ENCODE measurements at regions not wholly inside any gene's neighbourhood (a gene's known extent, or its start where the extent isn't known, plus 50 kb on each side); places are given as distances from the start of the nearest gene placed in this dataset.

DNA sequence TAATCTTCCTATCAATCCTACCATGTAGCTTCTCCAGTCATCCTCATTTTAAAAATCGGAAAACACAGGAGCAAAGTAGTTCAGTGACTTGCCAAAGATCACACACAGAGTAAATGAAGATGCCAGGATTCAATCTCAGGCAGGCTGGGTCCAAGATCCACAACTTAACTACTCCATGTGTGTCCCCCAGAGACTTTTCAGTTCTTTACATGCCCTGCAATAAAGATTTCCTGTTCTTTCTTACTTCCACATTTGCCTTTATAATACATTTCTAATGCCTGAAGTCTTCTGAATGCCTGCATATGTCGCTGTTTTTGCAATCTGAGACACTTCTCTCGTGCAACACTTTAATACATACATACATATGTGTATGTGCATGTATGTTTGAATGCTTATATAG, 121.7 kb upstream of the MARCKS start:
- no peak for ATAC-seq
- H3K27ac ChIP-seq: peak overlapping the region in 2 of 10 donors; percentile 2 to 38
- H3K27me3 ChIP-seq: no peaks in the 10 kb centered on the region
- DNase-seq: no peak
- no peak overlapping the region for H3K4me3 ChIP-seq
- H3K4me1 ChIP-seq: peaks cover 0 to 28% (median 13%) of the 10 kb centered on the region in 9 donors
- H3K36me3 ChIP-seq: no peaks in the 10 kb centered on the region
- intact Hi-C loops (cut with DNase I): loop anchor here in 4 of 10 donors (10.0 kb wide), 1 partner anchor 119 kb away; the partner anchor contains the start of gene MARCKS (in 4 of the 4)
- WGBS, 2 donors: 78 to 82% methylated on average over 3 of the region's 3 CpGs
- TF ChIP-seq, protein P1, sequence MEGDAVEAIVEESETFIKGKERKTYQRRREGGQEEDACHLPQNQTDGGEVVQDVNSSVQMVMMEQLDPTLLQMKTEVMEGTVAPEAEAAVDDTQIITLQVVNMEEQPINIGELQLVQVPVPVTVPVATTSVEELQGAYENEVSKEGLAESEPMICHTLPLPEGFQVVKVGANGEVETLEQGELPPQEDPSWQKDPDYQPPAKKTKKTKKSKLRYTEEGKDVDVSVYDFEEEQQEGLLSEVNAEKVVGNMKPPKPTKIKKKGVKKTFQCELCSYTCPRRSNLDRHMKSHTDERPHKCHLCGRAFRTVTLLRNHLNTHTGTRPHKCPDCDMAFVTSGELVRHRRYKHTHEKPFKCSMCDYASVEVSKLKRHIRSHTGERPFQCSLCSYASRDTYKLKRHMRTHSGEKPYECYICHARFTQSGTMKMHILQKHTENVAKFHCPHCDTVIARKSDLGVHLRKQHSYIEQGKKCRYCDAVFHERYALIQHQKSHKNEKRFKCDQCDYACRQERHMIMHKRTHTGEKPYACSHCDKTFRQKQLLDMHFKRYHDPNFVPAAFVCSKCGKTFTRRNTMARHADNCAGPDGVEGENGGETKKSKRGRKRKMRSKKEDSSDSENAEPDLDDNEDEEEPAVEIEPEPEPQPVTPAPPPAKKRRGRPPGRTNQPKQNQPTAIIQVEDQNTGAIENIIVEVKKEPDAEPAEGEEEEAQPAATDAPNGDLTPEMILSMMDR (IDR thresholded peaks at IDR 0.05): no peak
- no peaks in the 10 kb centered on the region for H3K9me3 ChIP-seq

DNA sequence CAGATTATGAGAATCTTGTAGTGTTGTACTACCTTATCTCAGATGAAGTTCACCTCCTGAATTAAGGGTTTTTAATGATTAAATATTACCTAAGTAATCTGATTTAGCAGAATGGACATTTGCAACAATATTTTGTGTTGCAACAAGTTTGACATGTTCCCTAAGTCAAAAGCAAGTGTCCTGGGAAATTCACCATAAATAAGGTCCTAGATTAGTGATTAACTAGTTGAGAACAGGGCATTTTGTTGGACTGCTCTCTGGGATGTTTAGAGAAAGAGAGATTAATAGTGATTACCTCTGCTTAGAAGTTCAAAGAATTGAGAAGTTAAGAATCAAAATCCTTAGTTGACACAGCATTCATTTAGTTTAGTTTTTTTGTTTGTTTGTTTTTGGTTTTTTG, 120.2 kb upstream of the MARCKS start:
- Histone ChIP-seq H3K27me3 (no peaks in the 10 kb centered on the region), H3K9me3 (no peaks in the 10 kb centered on the region), H3K27ac (no peak overlapping the region), H3K4me1 (peaks cover 0 to 24% (median 12%) of the 10 kb centered on the region in 9 donors), H3K4me3 (no peak overlapping the region), H3K36me3 (no peaks in the 10 kb centered on the region)
- TF ChIP-seq, protein P1 (IDR thresholded peaks at IDR 0.05): no peak
- intact Hi-C loops (cut with DNase I): loop anchor here in 4 of 10 donors (10.0 kb wide), 1 partner anchor 118 kb away; the partner anchor contains the start of gene MARCKS (in 4 of the 4)
- ATAC-seq (no peak), DNase-seq (no peak)

DNA sequence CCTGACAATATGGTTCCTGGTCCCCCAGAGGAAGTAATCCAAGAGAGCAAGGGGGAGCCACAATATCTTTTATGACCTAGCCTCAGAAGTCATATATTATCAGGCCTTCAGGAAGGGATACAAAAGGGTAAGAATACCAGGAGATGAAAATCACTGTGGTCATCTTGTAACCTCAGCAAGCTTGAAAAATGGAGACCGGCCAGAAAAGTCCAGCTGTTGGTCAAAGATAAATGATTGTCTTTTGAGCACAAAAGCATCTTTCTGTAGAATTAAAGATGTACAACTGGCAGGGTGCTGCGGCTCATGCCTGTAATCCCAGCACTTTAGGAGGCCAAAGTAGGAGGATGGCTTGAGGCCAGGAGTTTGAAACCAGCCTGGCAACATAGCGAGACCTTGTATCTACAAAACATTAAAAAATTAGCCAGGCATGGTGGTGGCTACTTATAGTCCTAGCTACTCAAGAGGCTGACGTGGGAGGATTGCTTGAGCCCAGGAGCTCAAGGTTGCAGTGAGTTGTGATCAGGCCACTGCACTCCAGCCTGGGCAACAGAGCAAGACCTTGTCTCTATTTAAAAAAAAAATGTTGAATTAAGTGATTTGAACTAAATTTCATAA, 118.0 kb upstream of the MARCKS start:
- TF ChIP-seq, protein P1 (IDR thresholded peaks at IDR 0.05): no peak
- Histone ChIP-seq H3K27ac (no peak overlapping the region), H3K4me3 (no peak overlapping the region), H3K9me3 (no peaks in the 10 kb centered on the region), H3K4me1 (peaks cover 0 to 13% (median 0%) of the 10 kb centered on the region in 9 donors), H3K36me3 (no peaks in the 10 kb centered on the region), H3K27me3 (no peaks in the 10 kb centered on the region)
- ATAC-seq (no peak), DNase-seq (no peak)
- WGBS, 2 donors: 90 to 91% methylated on average over 4 of the region's 4 CpGs
- intact Hi-C loops (cut with DNase I): loop anchor here in 4 of 10 donors (10.0 kb wide), 1 partner anchor 116 kb away; the partner anchor contains the start of gene MARCKS (in 4 of the 4)

DNA sequence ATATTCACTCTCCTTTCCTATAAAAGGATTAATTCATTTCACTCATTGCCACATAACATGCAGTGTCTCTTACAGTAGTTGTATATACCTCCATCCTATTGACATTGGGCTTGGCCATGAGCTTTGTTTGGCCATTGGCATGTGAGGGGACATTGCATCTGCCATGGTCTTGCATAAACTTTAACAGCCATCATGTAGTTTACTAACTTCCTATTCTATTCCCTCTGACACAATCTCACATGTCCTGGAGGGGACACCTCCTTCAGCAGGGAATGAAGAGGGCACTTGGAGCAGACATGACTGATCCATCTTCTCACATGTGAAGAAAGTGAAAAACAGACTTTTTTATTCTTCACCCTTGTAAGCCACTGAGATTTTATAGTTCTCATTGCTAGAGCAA, 115.5 kb upstream of the MARCKS start:
- intact Hi-C loops (cut with DNase I): no loop called here
- ATAC-seq: no peak

More for the DNA sequence above, 115.5 kb upstream of the MARCKS start:
- H3K4me1 ChIP-seq: peaks cover 0 to 10% (median 0%) of the 10 kb centered on the region in 9 donors
- no peak for DNase-seq
- H3K9me3 ChIP-seq: no peaks in the 10 kb centered on the region
- no peak overlapping the region for H3K27ac ChIP-seq
- TF ChIP-seq, protein P1 (IDR thresholded peaks at IDR 0.05): no peak
- no peaks in the 10 kb centered on the region for H3K27me3 ChIP-seq
- no peaks in the 10 kb centered on the region for H3K36me3 ChIP-seq
- H3K4me3 ChIP-seq: no peak overlapping the region
